HepG2 (cell line): ENCODE measurements at regions not wholly inside any gene's neighbourhood (a gene's known extent, or its start where the extent isn't known, plus 50 kb on each side); places are given as distances from the start of the nearest gene placed in this dataset.

Experiments
- ATAC-seq: fragments of 200-7000 bp; cut with Tn5 transposase; 3 replicates; pipeline ENCODE4 v1.9.1; 2020; ENCODE audit warnings: mild to moderate bottlenecking, moderate library complexity
- BruUV-seq: library from RNA; stranded (reverse); fragments of 400-500 nt; replicated peaks from 2 replicates; lab custom pipeline; 2021; lab: Mats Ljungman, UMichigan
- CTCF ChIA-PET: fragments of 300-600 bp; formaldehyde crosslinking; extraction: SDS; loops from one replicate; lab custom pipeline; 2021; ENCODE audit warnings: low total read pairs, inconsistent platforms, low intra/inter-chr PET ratio; lab: Yijun Ruan, JAX
- POLR2A ChIA-PET: fragments of 350-600 bp; sonication (Branson Sonifier 250); formaldehyde crosslinking; loops from one replicate; lab custom pipeline; 2020; ENCODE audit warnings: antibody characterized with exemption, inconsistent platforms; lab: Yijun Ruan, JAX
- DNase-seq: peaks from one replicate; pipeline ENCODE4 v3.0.0-alpha.2; 2015; ENCODE audit warnings: low spot score
- FAIRE-seq: peaks from 3 replicates; lab custom pipeline; 2011; peaks lifted over from hg19 to GRCh38; lab: Jason Lieb, UNC
- H2AFZ ChIP-seq: one replicate; pipeline ENCODE4 v1.6.1; 2011; ENCODE audit warnings: low read length, inconsistent platforms
- H3K27ac ChIP-seq: fragments of 300-600 bp; 3 replicates; pipeline ENCODE4 v1.8.0; 2011; ENCODE audit warnings: mixed run types, mild to moderate bottlenecking, mixed read lengths, low read length, inconsistent platforms; ENCODE audit not compliant: insufficient read depth; ENCODE audit errors: extremely low read length
- H3K27me3 ChIP-seq, 2 experiments: fragments of 200-600 bp in 1 of 2; 2 replicates in 1 of 2; 3 replicates in 1 of 2; pipeline versions ENCODE4 v1.6.0 to v1.8.0; 2011; ENCODE audit warnings: low read length in 2 of 2, mild to moderate bottlenecking in 2 of 2, moderate library complexity in 2 of 2, inconsistent platforms in 1 of 2; ENCODE audit not compliant: insufficient read depth in 2 of 2, control insufficient read depth in 1 of 2
- H3K36me3 ChIP-seq, 2 experiments: fragments of 200-600 bp in 1 of 2; replicated peaks in 1 of 2; 2 replicates in 1 of 2; 3 replicates in 1 of 2; pipeline versions ENCODE4 v1.5.1 to v1.8.0; 2011; ENCODE audit warnings: low read length in 2 of 2, inconsistent platforms in 1 of 2; ENCODE audit not compliant: insufficient read depth in 2 of 2, control insufficient read depth in 1 of 2
- H3K4me1 ChIP-seq: 2 replicates; pipeline ENCODE4 v1.5.1; 2012; ENCODE audit warnings: low read length, inconsistent platforms; ENCODE audit not compliant: insufficient read depth
- H3K4me2 ChIP-seq: 2 replicates; pipeline ENCODE4 v1.6.0; 2011; ENCODE audit warnings: low read depth, low read length, inconsistent platforms
- H3K4me3 ChIP-seq, 3 experiments: fragments of 200-600 bp in 1 of 3; sonication (generic), shearing (Covaris generic) in 1 of 3; replicated peaks in 1 of 3; 2 replicates each; pipeline ENCODE4 v1.5.1; 2011 to 2016; ENCODE audit warnings: low read length in 3 of 3, inconsistent platforms in 2 of 3, low read depth in 2 of 3, mild to moderate bottlenecking in 2 of 3, control low read depth in 1 of 3, mixed read lengths in 1 of 3; ENCODE audit not compliant: insufficient read depth in 1 of 3
- H3K79me2 ChIP-seq: one replicate; pipeline ENCODE4 v1.6.1; 2011; ENCODE audit warnings: low read length, inconsistent platforms; ENCODE audit not compliant: insufficient read depth
- H3K9ac ChIP-seq: 2 replicates; pipeline ENCODE4 v1.6.0; 2011; ENCODE audit warnings: mild to moderate bottlenecking, low read depth, low read length, inconsistent platforms; ENCODE audit not compliant: insufficient read depth
- H3K9me3 ChIP-seq: 2 replicates; pipeline ENCODE4 v1.5.1; 2012; ENCODE audit warnings: mild to moderate bottlenecking, low read length
- H4K20me1 ChIP-seq: 2 replicates; pipeline ENCODE4 v1.6.0; 2011; ENCODE audit warnings: inconsistent platforms, mild to moderate bottlenecking, low read length, moderate library complexity; ENCODE audit not compliant: insufficient read depth
- BORCS8-MEF2B ChIP-seq: sonication (generic); formaldehyde crosslinking; IDR thresholded peaks from 2 replicates; pipeline ENCODE4 v1.8.0; 2022; ENCODE audit warnings: mild to moderate bottlenecking, missing genetic modification reagents
- KDM4B ChIP-seq: sonication (generic); formaldehyde crosslinking; IDR thresholded peaks from 2 replicates; pipeline ENCODE4 v1.4.0; 2020; ENCODE audit warnings: missing genetic modification reagents
- MAF1 ChIP-seq: sonication (generic); formaldehyde crosslinking; IDR thresholded peaks from 2 replicates; pipeline ENCODE4 v1.5.0; 2020; ENCODE audit warnings: missing genetic modification reagents, borderline replicate concordance
- MZF1 ChIP-seq: sonication (generic); formaldehyde crosslinking; IDR thresholded peaks from 2 replicates; pipeline ENCODE4 v1.8.1; 2023; ENCODE audit warnings: mild to moderate bottlenecking, missing genetic modification reagents, borderline replicate concordance
- PAX8 ChIP-seq: sonication (generic); formaldehyde crosslinking; IDR thresholded peaks from 2 replicates; pipeline ENCODE4 v1.8.0; 2022; ENCODE audit warnings: mild to moderate bottlenecking, missing genetic modification reagents, borderline replicate concordance
- RNF219 ChIP-seq: sonication (generic); formaldehyde crosslinking; IDR thresholded peaks from 2 replicates; pipeline ENCODE4 v1.5.0; 2020; ENCODE audit warnings: mild to moderate bottlenecking, missing genetic modification reagents
- SMC3 ChIP-seq: IDR thresholded peaks from 2 replicates; pipeline ENCODE4 v1.6.1; 2011; ENCODE audit warnings: low read length, improper control_type of control experiment
- STAG1 ChIP-seq: sonication (generic); formaldehyde crosslinking; IDR thresholded peaks from 2 replicates; pipeline ENCODE4 v1.4.0; 2020; ENCODE audit warnings: missing genetic modification reagents
- TEAD2 ChIP-seq: sonication (generic); formaldehyde crosslinking; IDR thresholded peaks from 2 replicates; pipeline ENCODE4 v1.9.0; 2021; ENCODE audit warnings: missing genetic modification reagents
- ZNF670 ChIP-seq: sonication (generic); formaldehyde crosslinking; IDR thresholded peaks from 2 replicates; pipeline ENCODE4 v1.8.0; 2022; ENCODE audit warnings: mild to moderate bottlenecking, missing genetic modification reagents, borderline replicate concordance
- WGBS: methylation state at CpG from one replicate; pipeline ENCODE4 v1.1.6; 2017; ENCODE audit warnings: low lambda C conversion rate; 5-methylcytosine and 5-hydroxymethylcytosine counted together
- in situ Hi-C: cut with HindIII; loops from 2 replicates; pipeline ENCODE4 v1.10.0; 2017; ENCODE audit warnings: low pct_unique_long_range_greater_than_20kb; ENCODE audit not compliant: extremely low pct_ligation_motif_present
- intact Hi-C: fragments of 100-400 bp; cut with micrococcal nuclease; formaldehyde crosslinking; loops from one replicate; pipeline ENCODE4 v1.10.0; 2022; ENCODE audit not compliant: unreplicated experiment
- TF ChIP-seq, protein P1 (sequence below): sonication (generic); formaldehyde crosslinking; IDR thresholded peaks from 2 replicates; pipeline ENCODE4 v1.5.0; 2020; ENCODE audit warnings: mild to moderate bottlenecking, missing genetic modification reagents, moderate library complexity

DNA sequence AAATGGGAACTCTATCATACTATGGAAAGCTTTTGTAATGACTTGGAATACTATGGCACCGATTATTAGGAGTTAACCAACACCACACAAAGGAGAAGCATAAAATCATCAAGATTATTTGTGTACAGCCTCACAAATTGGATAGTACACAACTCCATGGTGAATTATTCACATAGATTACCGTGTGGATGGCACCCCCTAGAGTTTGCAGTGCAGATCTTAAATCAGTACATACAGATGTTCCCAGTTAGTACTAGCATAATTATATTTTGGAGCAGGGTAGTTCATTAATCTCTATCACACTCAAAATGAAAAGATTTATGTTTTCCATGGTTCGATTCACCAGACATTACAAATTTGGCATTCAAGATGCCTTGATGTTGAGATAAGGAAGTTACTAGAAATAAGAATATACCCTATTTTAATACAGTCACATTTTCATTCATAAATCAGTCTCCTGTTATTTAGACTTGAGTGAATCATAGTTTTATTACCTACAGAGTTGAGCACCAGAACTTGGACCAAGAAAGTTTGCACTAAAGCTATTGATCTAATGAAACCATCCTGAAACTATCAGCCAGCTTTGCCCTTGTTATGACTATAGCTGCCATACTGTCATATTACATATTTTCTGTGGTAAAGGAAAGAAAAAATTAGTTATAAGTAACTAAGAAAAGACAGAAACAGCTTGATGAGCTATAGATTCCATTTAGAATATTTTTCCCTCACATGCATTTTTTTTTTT, 531.8 kb downstream of the GLUD2 start:
- H3K36me3 ChIP-seq, result no peaks in the 10 kb centered on the region
- ATAC-seq (peak; percentile 56; the same call in 2 of the 3 replicates), FAIRE-seq (peak; percentile 21), DNase-seq (peak; percentile 7)
- H3K9ac ChIP-seq, result no peak overlapping the region
- H3K27me3 ChIP-seq, result no peaks in the 10 kb centered on the region
- in situ Hi-C loops, result loop anchor here (10.0 to 25.0 kb wide), 2 partner anchors 267 to 784 kb away; no protein-coding TSS in a partner anchor
- BruUV-seq, result no TSS peak
- ChIA-PET CTCF (interaction anchor here (1.3 kb wide), 1 partner anchor 790 kb away, joined by 7 read pairs; no protein-coding TSS in a partner anchor), POLR2A (no interaction called here)
- H3K4me3 ChIP-seq, result no peak overlapping the region
- no peaks in the 10 kb centered on the region for H3K79me2 ChIP-seq
- WGBS, result 0% methylated on average over 3 of the region's 3 CpGs
- H2AFZ ChIP-seq, result no peak overlapping the region
- intact Hi-C loops, result loop anchor here (1.0 kb wide), 1 partner anchor 271 kb away; no protein-coding TSS in a partner anchor
- no peaks in the 10 kb centered on the region for H4K20me1 ChIP-seq
- no peak overlapping the region for H3K4me2 ChIP-seq
- no peaks in the 10 kb centered on the region for H3K4me1 ChIP-seq
- no peaks in the 10 kb centered on the region for H3K9me3 ChIP-seq
- H3K27ac ChIP-seq, result no peak overlapping the region
- TF ChIP-seq SMC3 (peak; percentile 37), TEAD2 (CRISPR knock-in tag) (no peak), STAG1 (CRISPR knock-in tag) (peak; percentile 65)
- TF ChIP-seq, protein P1, sequence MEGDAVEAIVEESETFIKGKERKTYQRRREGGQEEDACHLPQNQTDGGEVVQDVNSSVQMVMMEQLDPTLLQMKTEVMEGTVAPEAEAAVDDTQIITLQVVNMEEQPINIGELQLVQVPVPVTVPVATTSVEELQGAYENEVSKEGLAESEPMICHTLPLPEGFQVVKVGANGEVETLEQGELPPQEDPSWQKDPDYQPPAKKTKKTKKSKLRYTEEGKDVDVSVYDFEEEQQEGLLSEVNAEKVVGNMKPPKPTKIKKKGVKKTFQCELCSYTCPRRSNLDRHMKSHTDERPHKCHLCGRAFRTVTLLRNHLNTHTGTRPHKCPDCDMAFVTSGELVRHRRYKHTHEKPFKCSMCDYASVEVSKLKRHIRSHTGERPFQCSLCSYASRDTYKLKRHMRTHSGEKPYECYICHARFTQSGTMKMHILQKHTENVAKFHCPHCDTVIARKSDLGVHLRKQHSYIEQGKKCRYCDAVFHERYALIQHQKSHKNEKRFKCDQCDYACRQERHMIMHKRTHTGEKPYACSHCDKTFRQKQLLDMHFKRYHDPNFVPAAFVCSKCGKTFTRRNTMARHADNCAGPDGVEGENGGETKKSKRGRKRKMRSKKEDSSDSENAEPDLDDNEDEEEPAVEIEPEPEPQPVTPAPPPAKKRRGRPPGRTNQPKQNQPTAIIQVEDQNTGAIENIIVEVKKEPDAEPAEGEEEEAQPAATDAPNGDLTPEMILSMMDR (CRISPR knock-in tag), result peak; percentile 49
- TF ChIP-seq, all 625 proteins: peak for 3

DNA sequence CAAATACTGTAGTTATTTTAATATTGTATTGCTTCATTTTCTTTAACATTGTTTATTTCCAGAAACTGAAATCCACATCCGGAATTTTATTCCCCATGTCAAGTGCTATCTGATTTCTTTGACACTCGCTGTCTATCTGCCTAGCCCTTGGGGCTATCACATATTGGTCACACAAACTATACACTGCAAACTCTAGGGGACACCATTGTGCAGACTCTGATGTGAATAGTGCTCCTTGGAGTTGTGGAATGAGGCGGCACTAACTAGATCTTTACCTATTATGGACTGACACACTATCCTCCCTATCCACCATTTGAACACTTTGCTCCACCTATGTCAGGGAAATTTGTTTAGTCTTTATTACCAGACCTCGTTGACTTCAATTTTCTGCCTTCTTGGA, 534.5 kb downstream of the GLUD2 start:
- in situ Hi-C loops (loop anchor here (25.0 kb wide), 1 partner anchor 270 kb away; no protein-coding TSS in a partner anchor), intact Hi-C loops (no loop called here)
- no peaks in the 10 kb centered on the region for H3K9me3 ChIP-seq
- ChIA-PET POLR2A (no interaction called here), CTCF (no interaction called here)
- H2AFZ ChIP-seq, result no peak overlapping the region
- no peak for ATAC-seq
- H3K79me2 ChIP-seq, result no peaks in the 10 kb centered on the region
- H3K27ac ChIP-seq, result no peak overlapping the region
- no peak for FAIRE-seq
- H3K4me3 ChIP-seq, result no peak overlapping the region
- no peak overlapping the region for H3K4me2 ChIP-seq
- H3K4me1 ChIP-seq, result no peaks in the 10 kb centered on the region
- no peak for DNase-seq
- H4K20me1 ChIP-seq, result no peaks in the 10 kb centered on the region
- no peaks in the 10 kb centered on the region for H3K36me3 ChIP-seq
- no TSS peak for BruUV-seq
- no peak overlapping the region for H3K9ac ChIP-seq
- WGBS, result 0% methylated on average over 4 of the region's 4 CpGs
- no peaks in the 10 kb centered on the region for H3K27me3 ChIP-seq
- TF ChIP-seq ZNF670 (no peak), BORCS8-MEF2B (CRISPR knock-in tag) (no peak), PAX8 (CRISPR knock-in tag) (no peak), MAF1 (CRISPR knock-in tag) (no peak), MZF1 (CRISPR knock-in tag) (no peak), KDM4B (no peak), RNF219 (CRISPR knock-in tag) (no peak)
